IMR-90 (cell line): ENCODE measurements at regions not wholly inside any gene's neighbourhood (a gene's known extent, or its start where the extent isn't known, plus 50 kb on each side); places are given as distances from the start of the nearest gene placed in this dataset.

Experiments used
- ATAC-seq: fragments of 200-7000 bp; cut with Tn5 transposase; 2 replicates; pipeline ENCODE4 v1.9.1; 2020; ENCODE audit warnings: low read depth, mild to moderate bottlenecking, moderate library complexity
- BruUV-seq: library from RNA; stranded (reverse); fragments of 400-500 nt; replicated peaks from 2 replicates; lab custom pipeline; 2021; lab: Mats Ljungman, UMichigan
- CTCF ChIA-PET: fragments of 300-600 bp; formaldehyde crosslinking; extraction: SDS; loops from one replicate; lab custom pipeline; 2021; ENCODE audit warnings: antibody characterized with exemption; lab: Yijun Ruan, JAX
- POLR2A ChIA-PET: fragments of 300-600 bp; sonication (Branson Sonifier 250); formaldehyde crosslinking; loops from one replicate; lab custom pipeline; 2022; ENCODE audit warnings: antibody characterized with exemption; ENCODE audit not compliant: unreplicated experiment; lab: Charles Lee
- DNase-seq: peaks from one replicate; pipeline ENCODE4 v3.0.0; 2013
- H2AFZ ChIP-seq: replicated peaks from 2 replicates; pipeline ENCODE3; 2013; ENCODE audit warnings: low read length, mild to moderate bottlenecking; ENCODE audit not compliant: poor library complexity
- H2AK5ac ChIP-seq: 2 replicates; pipeline ENCODE4 v1.6.1; 2013; ENCODE audit warnings: low read depth, low read length, inconsistent platforms
- H2AK9ac ChIP-seq: replicated peaks from 2 replicates; pipeline ENCODE3; 2013; ENCODE audit warnings: mild to moderate bottlenecking, low read depth, low read length, moderate library complexity; ENCODE audit not compliant: poor library complexity
- H2BK120ac ChIP-seq: 2 replicates; pipeline ENCODE4 v1.6.1; 2013; ENCODE audit warnings: low read depth, low read length, inconsistent platforms
- H2BK15ac ChIP-seq: 3 replicates; pipeline ENCODE4 v1.6.1; 2013; ENCODE audit warnings: low read depth, low read length, inconsistent platforms
- H2BK20ac ChIP-seq: 2 replicates; pipeline ENCODE4 v1.6.1; 2013; ENCODE audit warnings: low read depth, mild to moderate bottlenecking, inconsistent platforms, low read length, moderate library complexity
- H2BK5ac ChIP-seq: 2 replicates; pipeline ENCODE4 v1.6.1; 2013; ENCODE audit warnings: mild to moderate bottlenecking, low read depth, low read length, inconsistent platforms; ENCODE audit not compliant: poor library complexity, severe bottlenecking
- H3K14ac ChIP-seq: replicated peaks from 2 replicates; pipeline ENCODE4 v1.6.1; 2013; ENCODE audit warnings: low read depth, low read length, inconsistent platforms
- H3K18ac ChIP-seq: 2 replicates; pipeline ENCODE4 v1.6.1; 2013; ENCODE audit warnings: low read depth, low read length, control low read depth
- H3K23ac ChIP-seq: 2 replicates; pipeline ENCODE4 v1.6.1; 2013; ENCODE audit warnings: low read depth, low read length, inconsistent platforms
- H3K27ac ChIP-seq: 2 replicates; pipeline ENCODE4 v1.5.1; 2013; ENCODE audit warnings: mild to moderate bottlenecking, control low read depth, low read length; ENCODE audit not compliant: insufficient read depth
- H3K27me3 ChIP-seq: 2 replicates; pipeline ENCODE4 v1.6.1; 2013; ENCODE audit warnings: low read length; ENCODE audit not compliant: control insufficient read depth, insufficient read depth
- H3K36me3 ChIP-seq: 2 replicates; pipeline ENCODE4 v1.6.1; 2013; ENCODE audit warnings: low read length, mixed read lengths; ENCODE audit not compliant: control insufficient read depth, insufficient read depth
- H3K4ac ChIP-seq: 2 replicates; pipeline ENCODE4 v1.6.1; 2013; ENCODE audit warnings: low read depth, low read length, inconsistent platforms
- H3K4me1 ChIP-seq: 2 replicates; pipeline ENCODE4 v1.6.1; 2013; ENCODE audit warnings: low read length, mixed read lengths; ENCODE audit not compliant: control insufficient read depth, insufficient read depth
- H3K4me2 ChIP-seq: 2 replicates; pipeline ENCODE4 v1.6.1; 2013; ENCODE audit warnings: low read depth, mild to moderate bottlenecking, control low read depth, low read length, moderate library complexity
- H3K4me3 ChIP-seq: 2 replicates; pipeline ENCODE4 v1.5.1; 2013; ENCODE audit warnings: low read depth, mild to moderate bottlenecking, control low read depth, low read length, moderate library complexity; ENCODE audit not compliant: insufficient read depth
- H3K56ac ChIP-seq: 2 replicates; pipeline ENCODE4 v1.6.1; 2013; ENCODE audit warnings: low read length, inconsistent platforms; ENCODE audit not compliant: insufficient read depth; ENCODE audit errors: extremely low read depth
- H3K79me1 ChIP-seq, 2 experiments: 2 replicates each; pipeline ENCODE4 v1.6.1; 2013; ENCODE audit warnings: low read length in 2 of 2, inconsistent platforms in 1 of 2, low read depth in 1 of 2
- H3K9ac ChIP-seq: 2 replicates; pipeline ENCODE4 v1.6.1; 2013; ENCODE audit warnings: low read depth, low read length, control low read depth
- H3K9me1 ChIP-seq: 2 replicates; pipeline ENCODE4 v1.6.1; 2013; ENCODE audit warnings: low read length, inconsistent platforms; ENCODE audit not compliant: insufficient read depth
- H3K9me3 ChIP-seq: 2 replicates; pipeline ENCODE4 v1.6.1; 2013; ENCODE audit warnings: low read length; ENCODE audit not compliant: control insufficient read depth, insufficient read depth
- H4K20me1 ChIP-seq: 2 replicates; pipeline ENCODE4 v1.6.1; 2013; ENCODE audit warnings: low read length, inconsistent platforms; ENCODE audit not compliant: insufficient read depth
- H4K5ac ChIP-seq: 2 replicates; pipeline ENCODE4 v1.6.1; 2013; ENCODE audit warnings: mild to moderate bottlenecking, low read depth, low read length, control low read depth
- H4K8ac ChIP-seq, 2 experiments: 2 replicates each; pipeline ENCODE4 v1.6.1; 2013; ENCODE audit warnings: low read depth in 2 of 2, low read length in 2 of 2, control low read depth in 1 of 2, inconsistent platforms in 1 of 2
- H4K91ac ChIP-seq: 2 replicates; pipeline ENCODE4 v1.6.1; 2013; ENCODE audit warnings: low read depth, low read length, inconsistent platforms; ENCODE audit not compliant: insufficient read depth
- BHLHE40 ChIP-seq: fragments of 150-350 bp; IDR thresholded peaks from 2 replicates; pipeline ENCODE4 v1.6.1; 2016; ENCODE audit warnings: mild to moderate bottlenecking, low read depth, low read length
- CEBPB ChIP-seq: IDR thresholded peaks from 2 replicates; pipeline ENCODE4 v1.6.1; 2012; ENCODE audit warnings: low read depth, low read length, improper control_type of control experiment
- CHD1 ChIP-seq: IDR thresholded peaks from 2 replicates; pipeline ENCODE4 v1.6.1; 2012; ENCODE audit warnings: low read depth, low read length, improper control_type of control experiment
- FOS ChIP-seq: fragments of 150-350 bp; IDR thresholded peaks from 2 replicates; pipeline ENCODE4 v1.6.1; 2016; ENCODE audit warnings: low read depth, low read length
- MAFK ChIP-seq: IDR thresholded peaks from 2 replicates; pipeline ENCODE4 v1.6.1; 2012; ENCODE audit warnings: low read depth, low read length, improper control_type of control experiment
- MAZ ChIP-seq: IDR thresholded peaks from 2 replicates; pipeline ENCODE4 v1.6.1; 2012; ENCODE audit warnings: low read depth, mild to moderate bottlenecking, low read length, improper control_type of control experiment, moderate library complexity, borderline replicate concordance
- MXI1 ChIP-seq: IDR thresholded peaks from 2 replicates; pipeline ENCODE4 v1.6.1; 2012; ENCODE audit warnings: low read depth, mild to moderate bottlenecking, low read length, moderate library complexity, borderline replicate concordance
- POLR2A ChIP-seq: IDR thresholded peaks from 2 replicates; pipeline ENCODE4 v1.6.1; 2012; ENCODE audit warnings: mild to moderate bottlenecking, low read depth, low read length
- RCOR1 ChIP-seq: IDR thresholded peaks from 2 replicates; pipeline ENCODE4 v1.6.1; 2012; ENCODE audit warnings: mild to moderate bottlenecking, low read length, improper control_type of control experiment; ENCODE audit not compliant: insufficient replicate concordance
- RFX5 ChIP-seq: IDR thresholded peaks from 2 replicates; pipeline ENCODE4 v1.8.0; 2012; ENCODE audit warnings: low read depth, mild to moderate bottlenecking, low read length, moderate library complexity
- SMC3 ChIP-seq: fragments of 150-350 bp; IDR thresholded peaks from 2 replicates; pipeline ENCODE4 v1.6.1; 2016; ENCODE audit warnings: low read depth, mild to moderate bottlenecking, antibody characterized with exemption, low read length, moderate library complexity
- WGBS, 2 experiments: methylation state at CpG; one replicate each; pipeline versions ENCODE4 v1.1.5 to v1.1.7; 2013; ENCODE audit warnings: missing lambda C conversion rate in 2 of 2; ENCODE audit not compliant: insufficient read length in 1 of 2; ENCODE audit errors: extremely low coverage in 2 of 2; 5-methylcytosine and 5-hydroxymethylcytosine counted together
- dilution Hi-C: fragments of 300-500 bp; cut with HindIII; formaldehyde crosslinking; loops from one replicate; pipeline ENCODE4 v1.14.3; 2018; ENCODE audit warnings: low sequenced_read_pairs; ENCODE audit not compliant: unreplicated experiment
- in situ Hi-C: fragments of 300-500 bp; cut with MboI; formaldehyde crosslinking; loops from 3 replicates; pipeline ENCODE4 v1.14.3; 2019; ENCODE audit warnings: low sequenced_read_pairs, inconsistent platforms, mixed read lengths
- intact Hi-C: fragments of 100-400 bp; cut with micrococcal nuclease; formaldehyde crosslinking; loops from 2 replicates; pipeline ENCODE4 v1.10.0; 2022

GRCh38 chr12:89918172-89918846 is 209.7 kb upstream of the ATP2B1 start:
- no TSS peak for BruUV-seq
- Histone ChIP-seq H3K4ac (no peak overlapping the region), H4K91ac (no peak overlapping the region), H3K4me2 (no peak overlapping the region), H3K9ac (no peak overlapping the region), H3K79me1 (no peaks in the 10 kb centered on the region), H3K4me3 (no peak overlapping the region), H2AFZ (no peak overlapping the region), H4K5ac (no peak overlapping the region), H3K9me1 (no peaks in the 10 kb centered on the region), H3K18ac (no peak overlapping the region), H3K4me1 (no peaks in the 10 kb centered on the region), H2BK15ac (no peak overlapping the region), H3K9me3 (no peaks in the 10 kb centered on the region), H3K56ac (no peak overlapping the region; the same call in 1 of the 2 replicates), H4K20me1 (no peaks in the 10 kb centered on the region), H3K27me3 (no peaks in the 10 kb centered on the region), H3K27ac (no peak overlapping the region), H2AK5ac (no peak overlapping the region), H2BK5ac (no peak overlapping the region), H2BK20ac (no peak overlapping the region), H2AK9ac (no peak overlapping the region), H3K36me3 (no peaks in the 10 kb centered on the region), H3K23ac (no peak overlapping the region), H3K14ac (no peak overlapping the region), H4K8ac (no peak overlapping the region), H2BK120ac (no peak overlapping the region)
- no peak for ATAC-seq
- CTCF ChIA-PET, result no interaction called here
- WGBS, 2 experiments, result no CpG with 5 or more reads among the region's 5 CpGs
- POLR2A ChIA-PET, result no interaction called here
- dilution Hi-C loops (no loop called here), intact Hi-C loops (no loop called here), in situ Hi-C loops (no loop called here)
- DNase-seq, result no peak
- TF ChIP-seq POLR2A, result no peak
- no peak for TF ChIP-seq RCOR1
- TF ChIP-seq BHLHE40, result no peak
- no peak for TF ChIP-seq MAZ
- TF ChIP-seq RFX5, result no peak
- TF ChIP-seq MXI1, result no peak
- TF ChIP-seq CHD1, result no peak
- no peak for TF ChIP-seq MAFK
- TF ChIP-seq FOS, result no peak
- no peak for TF ChIP-seq SMC3
- no peak for TF ChIP-seq CEBPB
